GM12865 (cell line): ENCODE measurements at regions not wholly inside any gene's neighbourhood (a gene's known extent, or its start where the extent isn't known, plus 50 kb on each side); places are given as distances from the start of the nearest gene placed in this dataset.

ENCODE experiments used
- DNase-seq: peaks from one replicate; pipeline ENCODE4 v3.0.0; 2010; ENCODE audit warnings: low read depth
- H3K4me3 ChIP-seq: 2 replicates; pipeline ENCODE4 v1.5.1; 2011; ENCODE audit warnings: mild to moderate bottlenecking, low read depth, low read length, control low read depth
- CTCF ChIP-seq: IDR thresholded peaks from 2 replicates; pipeline ENCODE4 v1.5.1; 2011; ENCODE audit warnings: low read length, control low read depth, low read depth, inconsistent platforms; ENCODE audit not compliant: insufficient read depth; ENCODE audit errors: missing control alignments

- H3K4me3 ChIP-seq, result no peak overlapping the region
- no peak for TF ChIP-seq CTCF
- DNase-seq, result no peak
These were observed 484.3 kb upstream of the ROBO1 start for GRCh38 chr3:80252113-80252512.

- H3K4me3 ChIP-seq, result no peak overlapping the region
- no peak for DNase-seq
- TF ChIP-seq CTCF, result no peak
These were observed 480.0 kb upstream of the ROBO1 start for GRCh38 chr3:80247766-80248165.

- DNase-seq, result no peak
These were observed 476.6 kb upstream of the ROBO1 start for GRCh38 chr3:80244390-80244789.

GRCh38 chr3:80241791-80242190 is 474.0 kb upstream of the ROBO1 start:
- TF ChIP-seq CTCF, result no peak
- no peak for DNase-seq

More at GRCh38 chr3:80244390-80244789, 476.6 kb upstream of the ROBO1 start:
- no peak overlapping the region for H3K4me3 ChIP-seq
- TF ChIP-seq CTCF, result no peak

GRCh38 chr3:80239301-80239700 is 471.5 kb upstream of the ROBO1 start:
- no peak overlapping the region for H3K4me3 ChIP-seq
- TF ChIP-seq CTCF, result no peak
- no peak for DNase-seq

More at GRCh38 chr3:80241791-80242190, 474.0 kb upstream of the ROBO1 start:
- no peak overlapping the region for H3K4me3 ChIP-seq

- TF ChIP-seq CTCF, result no peak
- DNase-seq, result no peak
- no peak overlapping the region for H3K4me3 ChIP-seq
These were observed 470.8 kb upstream of the ROBO1 start for GRCh38 chr3:80238606-80239005.

- no peak for TF ChIP-seq CTCF
- no peak overlapping the region for H3K4me3 ChIP-seq
- no peak for DNase-seq
These were observed 470.4 kb upstream of the ROBO1 start for GRCh38 chr3:80238152-80238551.
